GM20431 (cell line): ENCODE measurements at regions not wholly inside any gene's neighbourhood (a gene's known extent, or its start where the extent isn't known, plus 50 kb on each side); places are given as distances from the start of the nearest gene placed in this dataset.

ENCODE experiments used
- in situ Hi-C: fragments of 300-500 bp; cut with MseI, MboI; formaldehyde crosslinking; loops from one replicate; pipeline ENCODE4 v1.15.0; 2020; ENCODE audit warnings: low sequenced_read_pairs; ENCODE audit not compliant: unreplicated experiment

DNA sequence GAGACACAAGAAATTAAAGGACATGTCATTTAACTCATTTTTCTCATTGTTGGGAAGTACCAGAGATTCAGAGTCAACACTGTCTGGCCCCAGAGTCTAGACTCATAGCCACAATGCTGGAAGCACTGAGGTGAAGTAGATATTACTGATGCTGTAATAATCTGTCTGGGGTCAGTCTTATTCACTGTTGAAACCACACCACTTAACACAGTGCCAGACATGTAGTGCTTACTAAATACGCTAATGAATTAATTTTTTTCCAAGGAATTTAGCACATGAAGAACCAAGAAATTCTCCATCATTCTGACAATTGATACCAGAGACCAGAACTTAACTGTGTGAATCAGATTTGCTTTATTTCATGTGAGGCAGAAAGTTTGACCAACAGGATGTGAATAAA, 150.8 kb upstream of the STAC start:
- in situ Hi-C loops, result no loop called here

DNA sequence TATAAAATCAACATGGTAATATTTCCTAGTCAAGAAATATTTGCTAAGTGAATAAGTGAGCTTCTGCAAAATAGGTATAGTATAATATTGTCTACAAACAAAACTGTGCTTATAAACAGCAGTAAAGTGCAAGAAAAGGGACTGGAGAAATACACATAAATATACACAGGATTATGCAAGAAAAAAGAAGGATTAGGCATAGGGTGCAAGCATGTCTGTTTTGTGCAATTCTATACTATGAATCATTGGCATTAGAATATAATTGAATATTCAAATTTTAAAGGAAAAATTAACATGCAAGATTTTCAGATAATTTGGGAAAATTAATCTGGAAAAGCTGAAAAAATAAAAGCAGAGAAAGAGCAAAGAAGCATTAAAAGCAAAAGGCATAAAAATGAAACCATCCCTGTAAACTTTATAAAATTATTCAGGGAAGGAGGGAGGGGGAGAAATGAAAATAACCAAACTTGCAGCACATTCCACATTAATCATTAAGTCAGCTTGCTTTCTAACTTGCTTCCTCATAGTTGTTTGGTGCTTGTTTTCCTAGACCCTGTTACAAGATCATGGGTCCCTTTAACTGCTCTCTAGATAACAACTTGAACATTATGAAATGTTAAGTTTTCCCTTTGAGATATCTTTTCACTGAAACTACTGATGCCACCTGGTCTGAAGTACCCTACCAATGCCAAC, 147.4 kb upstream of the STAC start:
- in situ Hi-C loops, result no loop called here

DNA sequence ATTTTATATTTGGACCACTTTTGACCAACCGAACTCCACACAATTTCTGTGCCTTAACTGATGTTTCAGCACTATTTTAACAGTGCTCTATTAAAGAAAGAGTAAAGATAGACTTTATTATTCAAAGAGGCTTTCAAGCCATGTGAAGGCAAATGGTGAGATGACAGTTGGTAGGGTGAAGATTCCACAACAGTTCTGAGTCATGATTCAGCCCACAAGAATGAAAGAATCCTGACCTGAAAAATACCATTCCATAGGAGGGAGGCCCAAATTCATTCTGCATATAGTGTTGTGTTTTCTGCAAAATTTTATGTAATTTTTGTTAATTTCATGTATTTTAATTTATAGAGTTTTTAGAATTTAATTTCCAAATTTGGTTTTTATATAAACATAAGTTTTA, 135.6 kb upstream of the STAC start:
- in situ Hi-C loops, result no loop called here

DNA sequence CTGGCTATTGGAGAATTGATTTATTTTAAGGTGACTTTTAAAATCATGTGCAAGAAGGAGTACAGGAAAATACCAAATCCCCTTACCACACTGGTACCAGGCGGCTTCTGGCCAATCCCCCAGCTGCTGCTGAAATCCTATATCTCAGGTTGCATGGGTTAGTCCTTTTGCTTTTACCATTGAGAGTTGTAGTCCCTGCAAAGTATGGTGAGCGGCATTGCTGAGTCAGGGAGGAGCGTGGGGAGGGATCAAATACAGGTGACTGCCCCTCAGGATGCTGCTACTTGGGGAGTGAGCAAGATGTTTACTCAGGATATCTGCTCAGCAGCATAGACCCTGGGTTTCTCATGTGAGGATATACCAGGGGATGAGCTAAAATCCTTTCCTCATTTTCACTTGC, 131.9 kb upstream of the STAC start:
- in situ Hi-C loops, result no loop called here

DNA sequence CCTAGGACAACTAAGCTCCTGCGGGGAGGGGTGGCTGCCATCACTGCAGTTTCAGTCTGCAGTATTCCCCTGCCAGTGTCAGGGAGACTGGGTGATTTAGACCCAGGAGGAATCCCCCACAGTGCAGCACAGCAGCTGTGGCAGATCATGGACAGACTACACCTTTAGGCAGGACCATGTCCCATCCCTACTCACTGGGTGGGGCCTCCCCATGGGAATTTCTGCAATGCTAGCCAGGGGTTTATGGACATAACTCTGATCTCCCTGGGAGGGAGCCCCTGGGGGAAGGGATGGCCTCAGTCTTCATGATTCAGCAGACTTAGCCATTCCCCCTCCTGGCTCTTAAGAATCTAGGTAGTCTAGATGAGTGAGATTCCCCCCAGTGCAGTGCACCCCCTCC, 130.1 kb upstream of the STAC start:
- in situ Hi-C loops, result no loop called here

DNA sequence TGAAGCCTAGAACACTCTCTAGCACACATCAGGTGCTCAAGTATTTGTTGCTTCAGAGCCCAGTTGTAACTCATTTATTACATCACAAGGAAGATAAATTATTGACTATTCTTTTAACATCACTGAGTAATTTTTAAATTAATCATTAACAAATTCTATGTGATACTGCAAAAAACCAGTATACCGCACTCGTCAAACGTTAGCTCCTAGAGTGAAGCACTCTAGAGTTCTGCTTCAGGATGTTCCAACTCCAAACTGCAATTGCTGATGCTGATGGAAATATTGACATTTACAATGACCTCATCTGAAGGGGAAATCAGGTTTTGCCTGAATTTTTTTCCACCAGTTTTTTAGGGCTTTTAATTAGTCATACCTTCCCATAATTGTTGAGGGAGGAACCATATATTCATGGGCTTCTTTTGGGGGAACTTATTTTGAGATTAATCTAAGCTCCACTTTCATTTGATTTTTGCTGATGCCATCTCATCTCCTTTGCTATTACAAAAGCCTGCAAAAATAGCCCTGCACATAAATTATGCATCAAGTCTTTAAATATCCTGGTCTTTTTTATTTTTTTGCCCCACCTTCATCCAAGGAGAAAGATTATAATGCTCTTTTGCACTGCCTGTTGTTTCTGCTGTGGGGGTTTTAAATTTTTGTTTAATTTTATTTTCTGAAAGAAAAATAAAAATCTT, 123.0 kb upstream of the STAC start:
- in situ Hi-C loops, result no loop called here

DNA sequence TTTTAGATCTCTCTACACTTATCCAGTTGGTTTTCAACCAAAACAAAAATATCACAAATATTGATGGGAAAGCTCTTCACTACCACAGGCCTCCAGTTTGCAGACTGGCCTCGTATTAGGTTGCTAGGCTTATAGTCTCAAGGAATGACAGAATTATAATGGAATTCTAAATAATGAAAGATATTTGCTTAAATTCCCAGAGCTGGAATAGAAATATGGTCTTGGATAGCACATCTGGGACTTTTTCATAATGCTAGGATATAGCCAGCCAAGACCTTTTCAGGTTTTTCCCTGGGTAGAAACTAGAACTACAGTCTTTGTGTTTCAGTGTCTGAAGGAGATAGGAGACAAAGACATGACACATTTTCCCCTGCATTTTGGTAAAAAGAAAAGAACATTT, 121.9 kb upstream of the STAC start:
- in situ Hi-C loops, result no loop called here

DNA sequence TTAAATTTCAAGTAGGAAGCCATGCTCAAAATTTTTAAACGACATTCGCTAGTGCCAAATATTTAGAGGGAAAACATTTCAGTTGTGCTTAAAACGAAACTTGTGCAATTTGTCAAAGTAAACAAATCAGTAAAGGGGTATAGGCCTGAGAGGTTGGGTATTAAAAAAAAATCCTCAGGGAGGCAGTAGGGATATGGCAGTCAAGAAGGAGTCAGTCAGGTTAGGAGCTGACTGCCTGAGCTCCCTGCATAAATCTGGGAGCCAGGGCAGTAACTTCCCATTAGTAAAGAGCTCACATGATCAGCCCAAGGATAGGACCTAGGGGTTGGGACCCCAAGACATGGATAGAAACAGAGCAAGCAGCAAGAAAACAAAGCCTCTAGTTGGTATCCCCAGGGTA, 120.7 kb upstream of the STAC start:
- in situ Hi-C loops, result no loop called here

DNA sequence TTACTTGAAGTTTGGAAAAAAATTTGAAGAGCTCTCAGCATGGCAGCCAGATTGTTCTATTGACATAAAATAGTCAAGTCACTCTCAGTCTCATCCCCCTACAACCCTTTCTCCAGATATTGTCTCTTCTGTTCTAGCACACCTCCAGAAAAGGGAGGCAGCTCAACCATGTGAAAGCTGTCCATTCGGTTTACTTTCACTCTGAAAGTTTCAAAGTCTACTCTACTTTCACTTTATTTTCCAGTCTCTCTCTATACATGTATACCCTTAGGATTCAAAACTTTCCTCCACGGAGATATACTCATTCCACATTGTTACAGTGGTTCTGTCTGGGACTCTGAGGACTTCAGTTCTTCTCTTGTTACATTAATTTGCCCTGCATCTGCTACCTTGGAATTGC, 111.0 kb upstream of the STAC start:
- in situ Hi-C loops, result no loop called here

DNA sequence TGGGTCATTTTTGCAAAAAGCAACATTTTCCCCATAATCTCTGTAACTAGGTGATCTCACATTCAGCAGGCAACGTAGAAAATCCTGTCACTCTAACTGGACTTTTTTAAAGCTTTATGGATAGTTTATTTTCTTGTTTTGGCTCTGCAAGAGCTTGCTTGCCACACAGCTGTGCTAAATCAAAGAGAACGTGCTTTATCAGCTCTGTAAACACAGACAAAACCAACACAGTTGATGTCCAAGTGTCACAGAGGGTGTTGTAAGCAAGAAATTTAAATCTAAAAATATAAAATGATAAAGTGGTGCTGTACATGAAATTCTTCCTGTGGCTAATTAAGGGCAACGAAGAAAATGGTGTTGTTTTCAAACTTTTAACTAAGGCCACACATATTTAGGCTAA, 97.5 kb upstream of the STAC start:
- in situ Hi-C loops, result no loop called here

DNA sequence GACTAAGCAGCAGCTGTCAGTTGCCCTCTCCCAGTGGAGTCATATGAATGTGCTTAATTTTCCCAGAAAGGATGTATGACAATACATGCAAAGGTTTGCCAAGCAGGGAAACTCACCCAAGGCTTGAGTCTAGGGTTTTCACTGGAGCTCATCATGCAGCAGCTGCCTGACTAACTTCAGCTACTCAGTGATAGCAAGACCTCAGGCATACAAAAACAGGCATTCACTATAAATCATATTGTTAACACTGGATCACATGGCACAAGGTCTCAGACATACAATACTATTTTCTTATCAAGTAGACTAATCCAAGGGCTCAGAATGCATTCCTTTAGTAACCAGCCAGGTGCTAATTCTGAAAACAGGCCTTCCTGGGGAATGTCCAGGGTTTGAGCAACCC, 85.0 kb upstream of the STAC start:
- in situ Hi-C loops, result no loop called here

DNA sequence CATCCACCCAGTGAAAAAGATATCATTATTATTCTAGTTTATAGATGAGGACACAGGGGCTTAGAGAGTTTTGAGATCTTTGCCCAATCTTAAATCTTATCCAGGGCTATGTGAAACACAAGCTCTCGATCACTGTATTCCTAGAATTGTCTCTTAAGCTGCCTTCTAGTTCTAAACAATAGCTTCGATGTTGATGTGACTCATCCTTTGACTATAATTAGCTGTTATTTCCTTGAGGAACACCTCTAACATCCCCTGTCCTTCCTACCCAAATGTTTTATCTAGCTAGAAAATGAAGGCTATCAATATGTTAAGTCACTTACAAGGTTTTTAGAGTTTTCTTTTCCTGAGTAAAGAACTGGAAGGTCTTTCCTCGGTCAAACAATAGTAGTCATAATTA, 83.1 kb upstream of the STAC start:
- in situ Hi-C loops, result no loop called here

DNA sequence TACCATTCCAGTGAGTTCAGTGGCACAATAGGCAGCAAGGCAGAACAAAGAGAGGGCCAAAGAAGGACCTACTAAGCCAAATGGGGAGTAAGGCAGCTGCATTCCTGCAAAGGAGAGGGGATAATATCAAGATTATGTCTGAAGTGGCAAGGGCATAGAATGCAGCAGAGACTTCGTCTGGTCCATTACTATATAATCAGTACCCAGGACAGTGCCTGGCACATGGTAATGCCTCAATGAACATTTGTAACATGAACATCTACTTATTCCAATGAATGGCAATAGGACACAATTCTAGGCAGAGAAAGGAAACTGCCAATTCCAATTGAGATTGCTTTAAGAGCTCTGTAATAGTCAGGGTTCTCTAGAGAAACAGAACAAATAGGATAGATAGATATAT, 82.1 kb upstream of the STAC start:
- in situ Hi-C loops, result no loop called here

DNA sequence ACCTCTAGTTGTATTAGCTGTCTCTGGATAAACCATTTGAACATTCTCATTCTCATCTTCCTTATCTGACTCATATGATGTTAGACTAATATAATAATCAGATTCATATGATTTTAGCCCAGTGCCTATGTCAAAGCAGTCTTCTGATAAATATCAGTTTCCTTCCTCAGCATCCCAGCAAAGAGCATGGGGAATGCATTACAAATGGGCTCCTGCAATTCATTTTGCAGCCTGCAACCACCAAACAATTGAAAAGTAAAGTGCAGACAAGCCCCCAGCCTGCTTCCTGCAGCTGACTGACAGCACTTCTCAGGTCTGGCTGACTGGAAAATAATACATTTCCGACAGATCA, 78.2 kb upstream of the STAC start:
- in situ Hi-C loops, result no loop called here

DNA sequence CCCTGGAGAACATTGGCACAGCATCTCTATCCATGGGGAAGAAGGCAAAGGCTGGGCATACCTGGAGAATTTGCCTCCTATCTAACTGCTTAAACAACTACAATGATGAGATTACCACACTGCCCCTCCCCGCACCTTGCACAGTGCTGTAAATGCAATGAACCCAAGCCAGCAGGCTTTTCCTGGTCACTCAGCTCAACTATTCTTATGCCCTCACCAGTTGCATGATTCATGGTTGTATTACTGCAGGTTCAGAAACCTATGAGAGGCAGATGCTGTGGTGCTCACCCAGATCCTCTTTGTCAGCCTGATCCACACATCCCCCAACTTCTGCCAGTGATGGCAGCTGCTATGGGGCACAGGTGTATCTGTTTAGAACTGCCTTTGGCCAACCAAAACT, 77.7 kb upstream of the STAC start:
- in situ Hi-C loops, result no loop called here

DNA sequence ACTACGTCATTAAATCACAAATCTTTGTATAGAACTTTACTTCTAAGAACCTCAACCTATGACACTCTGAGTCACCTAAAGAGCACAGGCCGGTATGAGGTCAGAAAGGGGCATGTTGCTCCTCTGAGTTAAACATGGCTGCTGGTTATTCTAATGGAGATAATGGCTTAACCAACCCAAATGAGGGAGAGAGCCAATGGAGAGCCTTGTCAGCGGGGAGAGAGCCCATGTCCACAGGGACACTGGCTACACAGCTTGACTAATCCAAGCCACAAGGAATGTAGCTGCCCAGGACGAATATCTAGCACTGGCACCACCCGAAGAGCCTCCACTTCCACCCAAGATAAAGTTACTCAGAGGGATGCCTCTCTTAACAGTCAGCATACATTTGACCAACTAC, 77.0 kb upstream of the STAC start:
- in situ Hi-C loops, result no loop called here

DNA sequence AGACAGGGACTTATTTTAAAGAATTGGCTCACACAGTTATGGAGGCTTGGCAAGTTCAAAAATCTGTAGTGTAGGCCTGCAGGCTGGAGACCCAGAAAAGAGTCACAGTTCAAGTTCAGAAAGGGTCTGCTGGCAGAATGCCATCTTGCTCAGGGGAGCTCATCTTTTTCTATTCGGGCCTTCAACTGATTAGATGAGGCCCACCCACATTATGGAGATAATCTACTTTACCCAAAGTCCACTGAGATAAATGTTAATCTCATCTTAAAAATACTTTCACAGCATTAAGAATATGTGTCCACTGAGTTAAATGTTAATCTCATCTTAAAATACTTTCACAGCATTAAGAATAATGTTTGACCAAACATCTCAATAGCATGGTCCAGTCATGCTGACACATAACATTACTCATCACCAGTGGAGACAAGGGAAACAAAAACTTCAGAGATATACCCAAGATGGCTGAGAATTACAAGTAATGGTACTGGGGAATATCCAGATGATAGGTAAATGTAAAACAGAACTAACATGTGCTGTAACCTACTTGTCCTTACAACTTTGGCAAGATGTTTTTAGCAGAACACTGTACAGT, 74.3 kb upstream of the STAC start:
- in situ Hi-C loops, result no loop called here

DNA sequence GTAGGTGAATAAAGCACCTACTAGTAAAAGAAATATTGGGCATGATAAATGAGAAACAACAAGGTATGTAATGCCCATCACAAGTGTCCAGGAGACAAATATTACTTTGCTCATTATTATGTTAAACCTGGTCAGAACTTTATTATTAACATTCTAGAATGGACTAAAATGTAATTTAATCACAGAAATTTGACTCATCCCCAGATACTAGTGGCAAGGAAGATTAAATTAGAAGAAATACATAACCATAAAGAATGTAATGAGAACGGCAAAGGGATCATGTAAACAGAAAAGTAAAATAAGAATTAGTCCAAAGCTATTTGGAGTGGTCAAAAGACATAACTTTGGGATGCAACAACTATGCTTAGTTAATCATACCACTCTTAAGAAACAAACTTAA, 71.2 kb upstream of the STAC start:
- in situ Hi-C loops, result no loop called here

DNA sequence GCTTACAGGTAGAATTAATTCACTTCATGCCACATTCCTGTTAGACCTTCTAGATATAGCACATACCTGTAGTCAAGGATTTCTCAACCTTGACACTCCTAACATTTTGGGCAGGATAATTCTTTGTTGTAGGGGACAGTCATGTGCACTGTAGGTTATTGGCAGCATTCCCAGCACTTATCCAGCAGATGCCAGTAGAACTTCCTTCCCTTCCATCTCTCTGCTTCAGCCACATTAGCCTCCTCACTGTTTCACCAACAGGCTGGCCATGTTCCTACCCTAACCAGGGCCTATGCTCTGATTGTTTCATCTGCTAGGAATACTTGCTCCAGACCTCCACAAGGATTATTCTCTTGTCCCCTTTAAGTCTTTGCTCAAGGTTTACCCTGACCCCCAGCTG, 68.0 kb upstream of the STAC start:
- in situ Hi-C loops, result no loop called here

DNA sequence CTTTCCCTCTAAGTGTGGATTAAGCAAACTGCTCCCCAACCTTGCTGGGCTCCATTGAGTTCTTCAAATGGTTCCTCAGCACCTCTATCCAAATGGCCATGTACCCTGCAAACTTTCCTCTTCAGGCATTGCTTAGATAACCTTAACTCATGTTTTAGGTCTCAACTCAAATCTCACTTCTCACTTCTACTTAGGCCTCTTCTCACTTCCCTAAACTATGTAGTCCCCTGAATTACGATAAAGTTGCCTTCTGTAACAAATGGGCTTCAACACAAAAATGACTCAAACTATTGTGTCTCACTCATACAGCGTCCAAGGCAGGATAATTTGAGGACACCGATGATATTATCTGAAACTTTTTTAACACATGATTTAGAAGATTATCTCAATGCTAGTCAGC, 62.4 kb upstream of the STAC start:
- in situ Hi-C loops, result no loop called here

DNA sequence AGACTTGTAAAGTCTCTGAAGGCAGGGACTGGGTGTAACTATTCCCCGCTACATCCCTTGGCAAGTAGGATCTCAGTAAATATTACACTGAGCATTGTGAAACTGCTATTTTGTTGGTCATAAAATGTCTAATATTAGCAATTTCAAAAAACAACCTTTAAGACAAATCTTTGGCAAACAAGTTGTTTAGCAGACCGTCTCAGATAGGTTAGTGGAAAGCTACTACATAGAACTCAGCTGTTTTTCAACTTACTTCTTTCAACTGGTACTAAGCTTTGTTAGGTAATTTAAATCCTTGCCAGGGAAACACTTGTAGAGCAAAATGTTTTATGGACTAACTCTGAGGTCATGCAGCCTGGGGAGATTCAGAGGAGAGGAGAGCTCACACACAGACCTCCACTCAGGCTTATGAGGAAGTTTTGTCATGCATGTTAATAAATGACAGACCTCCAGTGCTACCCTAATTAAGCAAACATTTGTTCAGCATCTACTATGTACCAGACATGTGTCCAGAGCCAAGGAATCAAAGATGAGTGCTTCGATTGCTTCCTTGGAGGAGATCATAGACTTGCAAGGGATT, 61.6 kb upstream of the STAC start:
- in situ Hi-C loops, result no loop called here

DNA sequence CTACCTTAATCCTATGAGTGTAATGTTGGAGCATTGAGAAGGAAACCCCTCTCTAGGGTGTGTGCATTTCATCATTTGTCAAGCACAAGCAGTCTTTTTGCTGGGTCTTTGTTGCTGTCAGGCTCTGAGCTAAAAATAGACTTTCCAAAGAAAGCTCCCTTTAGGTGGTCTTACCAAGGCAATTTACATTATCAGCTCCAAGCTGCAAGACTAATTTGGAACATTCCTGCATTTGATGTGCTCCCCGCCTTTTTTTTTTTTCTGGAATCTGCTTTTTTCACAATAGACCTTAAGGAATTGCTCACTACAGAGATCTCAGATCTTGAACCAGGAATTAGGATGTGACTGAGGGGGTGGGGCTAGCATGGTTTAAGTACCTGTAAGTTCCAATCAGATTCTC, 60.6 kb upstream of the STAC start:
- in situ Hi-C loops, result no loop called here
